ENCODE measurements at regions not wholly inside any gene's neighbourhood (a gene's known extent, or its start where the extent isn't known, plus 50 kb on each side); places are given as distances from the start of the nearest gene placed in this dataset.

DNA sequence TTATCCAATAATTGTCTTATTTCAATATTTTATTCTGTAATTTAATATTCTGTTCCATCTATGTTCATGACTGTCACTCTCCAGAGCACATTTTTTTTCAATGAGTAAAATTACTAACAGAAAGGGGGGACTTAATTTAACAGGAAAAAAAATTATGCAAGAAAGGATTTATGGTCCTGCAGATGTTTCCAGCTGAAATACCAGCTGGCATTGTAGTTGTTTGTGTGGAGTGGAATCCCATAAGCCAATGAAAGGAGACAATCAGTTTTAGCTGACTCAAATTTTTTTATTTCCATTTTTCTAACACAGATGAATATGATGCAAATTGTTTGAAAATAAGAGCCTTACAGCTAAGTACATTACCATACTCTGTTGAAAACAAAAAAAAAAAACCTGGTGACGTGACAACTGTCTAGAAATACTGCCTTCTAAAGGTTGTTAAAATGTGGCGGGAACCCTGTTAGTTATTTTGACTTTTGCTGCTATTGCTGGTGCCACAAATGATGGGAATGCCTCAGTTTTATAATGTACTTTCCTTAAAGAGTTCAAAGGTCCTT lies 389.1 kb downstream of the ETS1 start:
- DNase-seq (ENCODE audit: extremely low read depth, low read depth, low spot score) = no peak

DNA sequence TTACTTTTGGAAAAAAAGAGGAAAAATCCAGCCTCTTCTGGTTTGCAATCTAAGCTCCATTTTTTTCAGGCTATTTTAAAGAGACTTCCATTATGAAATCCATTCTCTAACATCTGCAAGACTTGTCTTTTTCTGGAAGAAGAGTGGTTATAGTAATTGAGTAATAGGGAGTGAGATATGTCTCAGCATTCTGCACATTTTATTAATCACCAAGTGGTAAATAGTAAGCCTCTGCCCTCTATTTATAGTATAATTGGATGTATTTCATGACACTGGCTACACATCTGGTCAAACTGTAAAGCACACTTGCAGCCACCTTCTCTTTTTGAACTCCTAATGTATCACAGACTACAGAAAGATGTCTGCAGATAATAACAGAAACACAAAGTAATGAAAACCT lies 391.1 kb downstream of the ETS1 start:
- DNase-seq (ENCODE audit: extremely low read depth, low read depth, low spot score) = no peak

DNA sequence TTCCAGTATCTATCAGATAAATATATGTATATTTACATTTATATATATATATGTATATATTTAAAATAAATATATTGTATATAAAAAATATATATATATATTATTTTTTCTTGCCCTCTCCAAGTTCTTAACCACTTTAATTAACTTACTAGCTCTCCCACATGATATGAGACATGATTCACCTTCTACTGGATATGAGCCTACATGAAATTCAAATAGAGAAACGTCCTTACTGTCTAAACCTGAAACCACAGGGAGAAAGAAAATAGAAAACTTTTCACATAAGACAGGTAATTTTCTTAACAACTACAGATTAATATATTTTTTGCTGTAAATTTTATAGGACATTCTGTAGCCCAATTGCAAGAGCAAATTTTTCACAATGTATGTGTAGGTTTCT lies 391.6 kb downstream of the ETS1 start:
- DNase-seq (ENCODE audit: extremely low read depth, low read depth, low spot score) = no peak

DNA sequence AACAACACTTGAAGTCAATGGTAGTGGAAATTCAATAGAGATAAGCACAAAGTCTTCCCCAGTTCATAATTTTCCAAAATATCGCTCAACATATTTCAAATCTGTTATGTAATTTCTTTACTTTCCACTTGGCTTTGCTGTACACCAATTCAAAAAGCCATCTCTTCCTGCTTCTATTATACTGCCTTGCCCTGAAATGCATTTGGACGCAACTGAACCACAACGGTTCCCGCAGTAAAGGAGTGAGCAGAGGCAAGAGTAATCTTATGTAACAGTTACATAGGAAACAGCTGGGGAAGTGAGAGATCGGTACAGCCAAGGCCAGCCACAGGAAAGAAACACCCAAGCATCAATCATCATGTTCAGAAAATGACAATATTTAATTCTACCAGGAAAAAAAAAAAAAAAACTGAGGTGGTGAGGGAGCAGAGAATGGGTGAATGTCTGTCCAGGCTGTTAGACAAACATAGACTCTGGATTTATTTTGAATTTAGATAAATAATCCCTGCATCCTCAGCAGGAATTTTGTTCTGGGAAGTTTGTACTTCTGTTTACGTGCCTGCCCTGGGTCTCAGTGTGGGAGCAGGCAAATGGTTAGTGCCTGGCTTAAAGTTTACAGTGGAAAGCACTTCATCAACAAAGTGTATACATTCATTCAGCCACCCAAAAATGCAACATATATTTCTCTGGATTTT lies 392.2 kb downstream of the ETS1 start:
- no peak for DNase-seq (ENCODE audit: extremely low read depth, low read depth, low spot score)

DNA sequence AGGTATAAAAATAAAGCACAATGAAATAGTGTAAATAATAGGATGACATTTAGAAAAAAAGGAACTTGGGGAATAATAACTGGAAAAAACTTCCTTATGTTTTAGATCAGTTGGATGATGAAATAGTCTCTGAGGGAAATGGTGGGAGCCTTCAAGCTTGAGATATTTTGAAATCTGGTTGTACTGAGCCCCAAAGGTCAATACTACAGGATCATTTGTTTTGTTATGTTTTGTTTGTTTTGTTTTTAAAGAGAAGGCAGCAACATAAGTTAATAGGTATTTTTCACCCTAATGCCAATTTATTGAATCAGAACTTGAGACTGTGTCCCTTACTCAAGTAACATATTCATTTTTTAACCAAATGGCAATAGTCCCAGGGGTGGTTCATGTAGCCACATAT lies 393.1 kb downstream of the ETS1 start:
- no peak for DNase-seq (ENCODE audit: extremely low read depth, low read depth, low spot score)

DNA sequence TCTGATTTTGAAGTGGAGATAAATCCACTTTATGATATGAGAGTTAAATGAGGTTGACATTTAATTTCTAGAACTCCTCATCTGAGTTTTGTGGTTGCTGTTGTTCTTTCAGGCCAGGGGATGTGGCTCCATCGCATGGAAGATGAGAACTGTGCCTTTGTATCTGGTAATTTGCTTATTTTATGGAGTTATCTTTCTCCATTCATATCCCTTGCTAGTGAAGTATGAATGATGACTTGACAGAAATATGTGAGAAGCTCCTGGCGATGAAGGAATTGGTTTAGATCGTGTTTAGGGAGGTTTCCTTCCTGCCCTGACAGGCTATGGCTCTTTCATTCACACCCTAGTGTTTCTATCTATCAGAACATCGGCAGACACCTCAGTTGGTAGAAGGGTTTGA lies 393.7 kb downstream of the ETS1 start:
- DNase-seq (ENCODE audit: extremely low read depth, low read depth, low spot score) = no peak

DNA sequence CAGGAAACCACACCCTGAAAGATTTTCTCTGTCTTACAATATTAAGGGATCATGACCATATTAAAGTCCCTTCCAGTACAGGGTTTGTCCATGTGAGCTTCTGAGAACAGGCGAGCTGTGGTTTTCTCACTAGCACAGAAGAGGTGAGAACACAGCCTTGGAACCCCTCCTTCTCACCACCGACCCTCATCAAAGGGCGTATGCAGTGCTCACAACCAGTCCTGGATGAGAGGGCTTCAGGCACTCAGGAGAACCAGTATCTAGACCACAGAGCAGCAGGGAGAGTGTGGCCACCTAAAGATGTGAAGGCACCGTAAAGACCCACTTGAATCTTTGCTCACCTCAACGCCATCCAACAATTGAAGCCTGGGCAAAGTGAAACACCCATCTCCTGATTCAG lies 397.0 kb downstream of the ETS1 start:
- no peak for DNase-seq (ENCODE audit: extremely low read depth, low read depth, low spot score)

DNA sequence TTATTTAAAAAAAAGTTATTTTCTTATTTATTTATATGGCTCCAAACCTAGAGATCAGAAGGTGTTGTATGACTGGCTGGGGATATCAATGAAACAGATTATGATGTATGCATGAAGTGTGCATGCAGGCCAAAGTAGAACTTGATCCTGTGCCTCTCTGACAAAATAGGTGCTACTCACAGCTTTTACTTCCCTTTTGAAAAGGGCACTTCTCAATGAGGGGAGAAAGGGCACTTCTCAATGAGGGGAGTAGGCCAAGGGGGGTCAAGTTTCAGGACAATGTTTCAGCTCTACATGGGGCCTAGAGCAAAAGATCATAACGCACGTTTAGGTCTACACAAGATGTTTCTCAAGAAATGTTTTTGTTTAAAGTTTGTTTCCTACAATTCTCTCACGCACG lies 397.5 kb downstream of the ETS1 start:
- DNase-seq (ENCODE audit: extremely low read depth, low read depth, low spot score) = no peak

DNA sequence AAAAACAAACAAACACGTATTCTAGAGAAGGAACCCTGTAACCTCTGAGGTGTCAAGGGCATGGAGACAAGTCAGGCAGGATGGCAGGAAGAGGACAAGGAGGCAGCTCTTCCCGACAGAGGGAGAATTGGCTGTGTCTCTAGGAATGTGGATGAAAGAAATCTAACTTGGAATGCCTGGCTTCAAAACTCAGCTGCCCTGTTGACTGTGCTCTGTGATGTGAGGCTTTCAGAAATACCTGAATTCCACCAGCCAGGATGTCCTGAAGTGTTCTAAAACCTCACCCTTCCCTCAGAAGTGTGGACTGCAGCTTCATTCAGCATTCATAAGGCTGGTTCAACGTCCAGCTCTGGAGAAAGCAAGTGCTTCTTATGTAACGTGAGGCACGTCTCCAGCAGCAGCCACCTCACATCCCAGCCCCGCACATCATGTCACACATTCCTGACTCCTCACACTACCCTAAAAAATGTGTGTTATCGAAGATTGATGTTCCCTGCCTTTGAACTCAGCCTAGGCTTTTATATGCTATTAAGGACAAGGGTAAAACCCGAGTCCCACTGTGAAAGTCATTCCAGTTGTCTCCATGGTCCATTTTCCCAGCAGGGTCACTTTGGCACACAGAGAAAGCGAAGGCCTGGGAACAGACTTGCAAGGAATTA lies 398.9 kb downstream of the ETS1 start:
- DNase-seq (ENCODE audit: extremely low read depth, low read depth, low spot score) = no peak

DNA sequence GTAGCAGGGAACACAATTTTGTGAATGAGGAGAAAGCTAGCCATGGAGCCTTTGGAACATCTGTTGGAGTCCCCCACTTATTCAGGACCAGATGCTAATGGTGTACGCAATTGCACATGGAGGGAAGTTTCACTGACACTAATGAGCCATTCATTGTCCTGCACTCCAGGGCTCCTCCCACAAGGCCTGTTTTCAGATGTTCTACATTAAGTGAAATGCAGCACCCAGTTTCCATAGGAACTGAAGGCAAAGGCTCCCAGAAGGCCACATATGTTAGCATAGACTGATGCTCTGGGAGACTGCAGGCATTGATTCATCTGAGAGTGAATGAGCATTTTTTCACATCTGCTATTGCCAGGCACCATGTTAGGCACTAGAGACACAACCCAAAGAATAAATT lies 399.5 kb downstream of the ETS1 start:
- DNase-seq (ENCODE audit: extremely low read depth, low read depth, low spot score) = no peak

DNA sequence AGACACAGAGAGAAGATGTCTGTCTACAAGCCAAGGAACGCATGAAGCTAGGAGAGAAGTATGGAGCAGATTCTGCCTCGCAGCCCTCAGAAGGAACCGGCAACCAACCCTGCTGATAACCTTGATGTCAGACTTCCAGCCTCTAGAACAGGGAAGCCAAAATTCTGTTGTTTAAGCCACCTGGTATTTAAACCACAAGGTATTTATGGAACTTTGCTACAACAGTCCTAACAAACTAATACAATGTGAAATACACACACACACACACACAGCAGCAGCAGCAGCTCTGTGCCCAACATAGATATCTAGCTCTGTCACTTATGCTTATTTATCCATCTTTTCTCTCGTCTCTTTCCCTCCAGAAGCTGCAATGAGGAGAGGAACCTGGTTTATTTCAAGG lies 400.0 kb downstream of the ETS1 start:
- DNase-seq (ENCODE audit: extremely low read depth, low read depth, low spot score) = no peak

DNA sequence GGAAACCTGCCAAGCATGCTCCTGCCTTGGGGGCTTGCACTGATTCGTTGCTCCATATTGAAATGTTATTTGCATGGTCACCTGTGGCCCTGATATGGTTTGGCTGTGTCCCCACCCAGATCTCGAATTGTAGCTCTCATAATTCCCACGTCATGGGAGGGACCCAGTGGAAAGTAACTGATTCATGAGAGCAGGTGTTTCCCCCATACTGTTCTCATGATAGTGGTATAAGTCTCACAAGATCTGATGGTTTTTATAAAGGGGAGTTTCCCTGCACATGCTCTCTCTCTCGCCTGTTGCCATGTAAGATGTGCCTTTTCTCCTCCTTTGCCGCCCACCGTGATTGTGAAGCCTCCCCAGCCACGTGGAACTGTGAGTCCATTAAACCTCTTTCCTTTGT lies 402.4 kb downstream of the ETS1 start:
- DNase-seq (ENCODE audit: extremely low read depth, low read depth, low spot score) = no peak

DNA sequence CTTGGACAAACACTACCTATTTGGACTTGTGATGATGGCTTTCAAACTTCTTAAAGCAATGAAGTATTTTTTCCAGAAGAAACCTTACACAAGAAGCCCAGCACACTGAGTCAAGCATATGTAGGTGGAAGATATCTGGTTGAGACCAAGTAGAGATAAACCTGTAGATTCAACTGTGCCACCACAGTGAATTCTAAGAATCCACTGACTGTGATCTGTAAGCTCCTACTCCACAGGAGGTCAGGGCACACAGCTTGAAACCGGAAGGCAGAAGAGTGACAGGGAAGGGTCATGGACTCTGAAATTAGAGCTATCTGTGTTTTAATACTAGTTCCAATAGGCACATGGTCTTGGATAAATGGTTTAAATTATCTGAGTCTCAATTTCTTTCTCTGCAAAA lies 404.5 kb downstream of the ETS1 start:
- no peak for DNase-seq (ENCODE audit: extremely low read depth, low read depth, low spot score)

DNA sequence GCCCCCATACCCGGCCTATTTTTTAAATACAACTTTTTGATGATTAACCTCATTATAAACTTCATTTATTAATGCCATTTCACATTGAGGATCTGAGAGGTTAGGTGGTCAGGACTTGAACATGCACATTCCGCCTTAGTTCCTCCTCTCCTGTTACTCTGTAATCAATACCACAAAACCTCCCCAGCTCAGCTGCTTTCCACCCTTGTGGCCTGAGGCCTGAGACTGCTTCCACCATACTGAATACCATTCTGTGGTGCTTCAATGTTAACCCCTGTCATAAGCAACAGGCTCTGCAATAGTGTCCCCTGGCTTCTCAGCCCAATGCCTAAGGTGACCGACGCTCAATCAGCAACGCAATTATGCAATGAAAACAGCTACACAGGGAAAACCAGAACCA lies 405.4 kb downstream of the ETS1 start:
- no peak for DNase-seq (ENCODE audit: extremely low read depth, low read depth, low spot score)

DNA sequence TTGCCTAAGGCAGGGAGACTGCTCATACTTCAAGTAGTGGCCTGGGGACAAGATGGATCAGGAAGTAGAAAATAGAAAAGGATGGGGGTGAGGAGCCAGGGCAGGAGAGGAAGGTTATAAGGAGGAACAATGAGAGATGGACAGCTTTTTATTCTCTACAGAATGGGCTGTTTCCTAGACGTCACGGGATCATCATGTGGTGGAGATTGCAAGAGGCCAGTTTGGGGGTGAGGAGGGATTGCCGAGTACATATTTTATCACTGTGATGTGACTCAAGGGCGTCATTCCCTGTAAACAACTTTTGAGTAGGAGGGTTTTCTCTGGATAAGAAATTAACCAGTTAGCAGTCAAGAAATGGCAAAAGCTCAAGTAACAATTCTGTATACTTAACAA lies 406.3 kb downstream of the ETS1 start:
- DNase-seq (ENCODE audit: extremely low read depth, low read depth, low spot score) = no peak

DNA sequence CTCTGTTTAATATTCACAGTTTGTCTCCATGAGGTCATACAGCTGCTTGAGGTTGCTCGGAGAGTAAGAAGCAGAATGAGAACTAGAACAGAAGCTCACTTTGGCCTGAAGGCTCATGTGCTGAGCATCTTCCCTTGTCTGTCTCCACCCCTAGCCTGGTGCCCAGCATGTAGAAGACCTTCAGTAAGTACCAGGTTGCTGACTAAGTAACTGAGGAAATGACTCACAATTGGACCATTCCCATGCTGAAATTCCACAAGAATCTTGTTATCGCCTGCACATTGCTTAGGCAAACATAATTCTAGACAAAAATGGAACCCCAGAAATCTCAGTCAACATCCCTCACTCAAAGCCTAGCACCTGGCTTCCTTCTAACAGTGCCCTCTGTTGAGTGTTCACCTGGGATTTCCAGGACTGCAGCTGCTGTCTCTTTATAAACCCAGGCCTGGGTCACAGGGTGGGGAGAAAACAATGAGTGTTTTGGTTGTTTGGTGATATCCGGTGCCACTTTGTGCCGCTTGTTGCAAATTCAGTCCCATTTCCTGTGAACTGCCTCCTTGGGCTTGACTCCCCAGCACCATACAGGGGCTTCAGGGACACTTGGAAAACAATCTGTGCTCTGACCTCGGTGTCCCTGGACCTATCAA lies 406.8 kb downstream of the ETS1 start:
- DNase-seq (ENCODE audit: extremely low read depth, low read depth, low spot score) = peak; percentile 94

DNA sequence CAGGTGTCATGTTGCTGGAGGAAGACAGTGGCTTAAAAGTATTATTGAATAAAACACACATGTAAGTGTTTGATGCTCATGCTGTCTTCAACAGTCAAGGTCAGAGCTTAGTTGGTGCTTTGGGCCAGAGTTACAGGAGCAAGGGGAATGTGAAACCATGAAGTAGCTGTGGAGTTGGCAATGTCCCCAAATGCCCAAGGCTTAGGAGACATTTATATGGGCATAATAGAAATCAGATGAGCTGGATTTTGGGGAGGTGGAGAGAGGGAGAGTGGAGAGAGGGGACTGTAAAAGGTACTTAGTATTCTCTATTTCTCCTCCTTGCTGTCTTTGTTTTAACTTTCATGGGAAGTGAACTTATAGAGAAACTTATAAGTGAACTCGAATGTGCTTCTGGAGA lies 407.8 kb downstream of the ETS1 start:
- no peak for DNase-seq (ENCODE audit: extremely low read depth, low read depth, low spot score)

DNA sequence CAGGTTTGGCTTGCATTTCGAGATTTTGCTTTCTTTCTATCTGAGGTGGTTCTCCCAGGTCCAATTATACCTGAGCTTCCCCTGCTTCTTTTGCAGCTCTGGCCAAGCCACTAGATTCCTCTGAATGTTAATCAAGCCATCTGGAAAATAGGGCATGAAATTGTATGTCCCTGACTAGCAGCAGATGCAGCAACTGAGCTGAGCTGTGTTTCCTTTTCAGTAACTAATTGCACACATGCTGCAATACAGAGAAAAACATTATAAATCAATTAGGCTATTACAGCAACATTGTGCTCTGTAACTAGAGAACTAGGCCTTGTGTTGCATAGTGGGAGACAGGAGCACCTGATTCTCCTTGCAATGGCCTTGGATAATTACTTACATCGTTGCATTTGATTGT lies 408.3 kb downstream of the ETS1 start:
- no peak for DNase-seq (ENCODE audit: extremely low read depth, low read depth, low spot score)

DNA sequence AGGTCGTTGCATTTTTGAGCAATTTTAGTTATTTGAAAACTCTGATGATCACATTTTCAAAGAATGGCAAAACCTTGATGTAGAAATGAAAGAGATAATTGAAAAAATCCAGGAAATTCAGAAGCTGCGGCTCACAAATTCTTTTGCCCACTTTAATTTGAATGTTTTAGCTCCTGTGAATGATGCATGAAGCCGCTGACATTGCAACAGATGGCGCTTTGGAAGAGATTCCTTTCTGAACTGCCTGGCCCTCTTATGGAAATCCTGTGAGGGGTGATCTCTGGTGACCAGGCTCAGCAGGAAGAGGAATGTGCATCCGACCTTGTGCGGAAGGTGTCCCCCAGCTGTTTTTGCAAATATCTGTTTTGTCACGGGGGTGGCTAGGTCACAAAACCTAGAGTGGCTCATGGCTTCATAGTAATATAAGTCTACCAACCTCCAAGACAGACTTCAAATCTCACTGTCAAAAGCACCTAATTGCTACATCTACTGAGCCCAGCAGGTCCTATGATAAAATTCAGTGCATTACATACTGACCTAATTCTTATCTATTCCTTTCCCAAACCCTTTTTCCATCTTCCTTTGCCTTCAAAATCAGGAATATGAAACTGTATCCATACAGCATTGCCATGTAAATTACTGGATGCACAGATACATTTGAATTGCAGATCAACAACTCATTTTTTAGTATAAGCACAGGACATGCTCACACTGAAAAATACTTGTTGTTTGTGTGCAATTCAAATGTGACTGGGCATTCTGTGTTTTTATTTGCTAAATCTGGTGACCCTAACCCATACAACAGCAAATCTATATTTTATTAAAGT lies 412.7 kb downstream of the ETS1 start:
- no peak for DNase-seq (ENCODE audit: extremely low read depth, low read depth, low spot score)

DNA sequence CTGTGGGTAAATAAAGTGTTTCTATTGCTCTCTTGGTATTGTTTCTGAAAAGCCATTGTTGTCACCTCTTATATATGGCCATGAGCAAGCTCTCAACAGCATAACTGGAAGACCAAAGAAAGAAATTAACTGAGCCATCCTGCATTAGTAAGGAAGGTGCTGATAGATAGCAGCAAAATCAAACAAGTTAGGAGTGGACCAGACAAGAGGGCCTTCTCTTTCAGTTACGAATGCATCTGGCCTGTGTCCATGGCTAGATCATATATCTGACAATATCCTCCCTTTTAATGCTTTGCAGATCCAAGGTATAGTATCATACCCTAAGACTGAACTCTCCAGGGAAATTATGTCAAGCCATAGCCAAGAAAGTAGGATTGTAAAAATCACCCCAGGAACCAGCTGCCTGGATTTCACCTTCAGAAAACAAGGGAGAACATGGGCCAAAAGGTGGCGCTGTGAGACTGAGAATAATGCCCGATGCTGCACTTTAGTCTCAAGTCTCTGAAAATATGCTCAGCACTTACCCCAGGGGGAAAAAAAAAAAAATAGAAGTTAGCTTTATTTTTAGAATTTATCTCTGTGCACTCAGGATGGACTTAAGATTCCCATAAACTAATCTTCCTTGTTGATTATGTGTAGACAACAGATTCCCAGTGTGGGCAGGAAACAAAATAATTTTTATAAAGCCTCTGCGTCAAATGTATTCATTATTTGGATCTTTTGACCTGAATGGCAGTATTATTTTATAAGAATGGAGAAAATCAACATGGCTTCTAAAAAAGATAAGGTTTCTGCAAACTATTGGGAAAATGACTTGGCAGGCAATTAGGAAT lies 415.1 kb downstream of the ETS1 start:
- DNase-seq (ENCODE audit: extremely low read depth, low read depth, low spot score) = peak; percentile 86
